Fibroblast of villous mesenchyme (primary cell): ENCODE measurements at regions not wholly inside any gene's neighbourhood (a gene's known extent, or its start where the extent isn't known, plus 50 kb on each side); places are given as distances from the start of the nearest gene placed in this dataset.
A peak's percentile ranks its signal among the peaks of the same experiment; 100 is the strongest.

Experiments used
- DNase-seq: peaks from one replicate; pipeline ENCODE4 v3.0.0-alpha.2; 2010; ENCODE audit warnings: low read depth
- H3K4me3 ChIP-seq: 2 replicates; pipeline ENCODE4 v1.5.1; 2011; ENCODE audit warnings: low read depth, mild to moderate bottlenecking, low read length
- CTCF ChIP-seq: IDR thresholded peaks from 2 replicates; pipeline ENCODE4 v1.5.1; 2012; ENCODE audit warnings: low read depth, mild to moderate bottlenecking, low read length; ENCODE audit not compliant: insufficient read depth

- TF ChIP-seq CTCF: no peak
Observed at GRCh38 chr17:33444731-33445130, 151.6 kb upstream of the ASIC2 start.

GRCh38 chr17:33447090-33447489, 154.0 kb upstream of the ASIC2 start:
- H3K4me3 ChIP-seq: no peak overlapping the region
- no peak for TF ChIP-seq CTCF
- no peak for DNase-seq

More at GRCh38 chr17:33444731-33445130, 151.6 kb upstream of the ASIC2 start:
- H3K4me3 ChIP-seq: no peak overlapping the region
- DNase-seq: peak; percentile 58

- DNase-seq: peak; percentile 51
- H3K4me3 ChIP-seq: no peak overlapping the region
- TF ChIP-seq CTCF: no peak
Observed at GRCh38 chr17:33451221-33451620, 158.1 kb upstream of the ASIC2 start.

GRCh38 chr17:33457477-33457876, 164.4 kb upstream of the ASIC2 start:
- no peak overlapping the region for H3K4me3 ChIP-seq
- no peak for TF ChIP-seq CTCF
- DNase-seq: no peak

- TF ChIP-seq CTCF: no peak
- no peak overlapping the region for H3K4me3 ChIP-seq
- DNase-seq: no peak
Observed at GRCh38 chr17:33459078-33459940, 166.2 kb upstream of the ASIC2 start.

GRCh38 chr17:33460781-33461450, 167.8 kb upstream of the ASIC2 start:
- no peak for DNase-seq
- no peak for TF ChIP-seq CTCF
- no peak overlapping the region for H3K4me3 ChIP-seq
